GM19023 (cell line): ENCODE measurements at regions not wholly inside any gene's neighbourhood (a gene's known extent, or its start where the extent isn't known, plus 50 kb on each side); places are given as distances from the start of the nearest gene placed in this dataset.
"Not testable (repeated sequence)": the region's sequence is repeated elsewhere in the genome, so short reads cannot be mapped to it uniquely, and the experiment has no call there.

Experiments used
- ATAC-seq: cut with Tn5 transposase; IDR thresholded peaks from one replicate; pipeline ENCODE4 v1.9.1; 2021; ENCODE audit warnings: mild to moderate bottlenecking, moderate library complexity; ENCODE audit not compliant: unreplicated experiment

DNA sequence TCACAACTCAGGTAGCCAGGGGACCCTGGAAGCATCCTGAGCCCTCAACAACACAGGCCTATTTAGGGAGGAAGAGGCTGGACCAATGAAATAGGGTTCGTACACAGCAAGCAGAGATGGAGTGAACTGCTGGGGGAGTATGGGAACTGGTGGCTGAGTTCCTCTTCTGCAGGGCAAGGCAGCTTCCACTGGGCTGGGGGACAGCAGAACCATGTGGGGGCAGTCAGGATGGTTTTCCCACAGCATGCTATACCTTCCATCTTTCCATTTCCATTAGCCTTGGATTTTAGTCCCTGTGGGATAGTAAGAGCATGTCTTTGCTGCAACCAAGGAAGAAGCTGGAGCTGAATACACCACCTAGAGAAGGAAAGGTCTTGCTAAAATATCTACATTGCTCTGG is 370.6 kb downstream of the CCSER2 start:
- no peak for ATAC-seq

DNA sequence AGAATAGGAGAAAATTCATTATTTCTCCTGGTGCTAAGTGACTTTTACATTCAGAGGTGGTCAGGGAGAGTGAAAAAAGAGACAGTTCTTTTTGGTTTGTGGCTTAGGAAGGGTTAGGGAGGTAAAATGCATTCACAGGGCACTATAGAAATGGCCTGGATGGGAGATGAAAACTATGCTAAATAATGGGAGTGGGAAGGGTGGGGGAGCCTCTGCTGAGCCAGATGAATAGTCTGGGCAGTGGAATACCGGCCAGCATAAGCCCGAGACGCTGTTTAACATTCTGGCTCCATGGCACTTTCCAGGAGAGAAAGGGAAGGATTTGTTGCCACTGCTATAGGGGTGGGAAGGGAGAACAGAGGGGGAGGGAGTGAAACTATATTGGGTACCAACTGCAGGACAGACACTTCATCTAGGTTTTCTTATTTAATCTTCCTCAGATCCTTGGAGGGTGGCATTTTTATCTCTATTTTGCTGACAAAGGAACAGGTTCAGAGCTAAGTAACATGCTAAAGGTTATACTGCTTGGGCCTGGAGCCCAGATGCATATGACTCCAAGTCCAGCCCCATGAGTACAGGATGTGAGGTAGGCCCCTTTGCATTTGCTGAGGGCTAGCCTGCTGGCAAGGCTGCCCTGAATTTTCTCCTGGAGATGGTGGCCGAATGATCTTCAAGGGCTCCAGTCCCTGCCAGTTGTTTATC is 372.4 kb downstream of the CCSER2 start:
- no peak for ATAC-seq

DNA sequence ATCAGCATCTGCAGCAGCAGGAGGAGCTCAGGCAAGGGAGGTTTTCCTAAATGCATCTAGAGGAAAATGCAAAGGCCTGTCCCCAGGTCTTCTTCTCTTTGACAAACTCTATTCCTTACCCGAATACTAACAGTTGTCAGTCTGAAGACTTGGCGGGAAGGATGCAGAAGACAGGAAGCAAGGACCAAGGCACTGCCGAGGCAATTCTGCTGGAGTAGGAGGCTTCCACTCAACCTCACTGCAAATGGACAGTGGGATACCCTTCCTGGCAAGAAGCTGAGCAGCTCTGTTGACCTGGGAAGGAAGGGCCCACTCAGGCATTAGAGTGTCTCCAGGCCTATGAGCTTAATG is 373.0 kb downstream of the CCSER2 start:
- ATAC-seq = no peak

DNA sequence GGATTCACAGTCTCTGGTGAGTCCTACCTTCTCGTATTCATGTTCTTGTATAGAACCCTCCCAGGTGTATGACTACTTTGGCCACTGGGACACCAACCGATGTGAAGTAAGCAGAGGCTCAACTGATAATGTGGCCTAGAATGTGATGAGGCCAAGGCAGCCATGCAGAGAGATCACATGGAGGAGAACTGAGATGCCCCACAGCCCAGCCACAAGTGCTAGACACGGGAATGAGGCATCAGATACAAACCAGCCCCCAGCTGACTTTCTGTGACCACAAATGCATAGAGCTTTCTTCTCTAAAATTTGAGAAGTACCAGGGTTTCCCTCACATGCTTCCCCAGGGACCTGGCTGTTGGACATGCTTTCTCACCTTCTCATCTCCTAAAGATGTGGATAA is 375.7 kb downstream of the CCSER2 start:
- ATAC-seq = no peak

DNA sequence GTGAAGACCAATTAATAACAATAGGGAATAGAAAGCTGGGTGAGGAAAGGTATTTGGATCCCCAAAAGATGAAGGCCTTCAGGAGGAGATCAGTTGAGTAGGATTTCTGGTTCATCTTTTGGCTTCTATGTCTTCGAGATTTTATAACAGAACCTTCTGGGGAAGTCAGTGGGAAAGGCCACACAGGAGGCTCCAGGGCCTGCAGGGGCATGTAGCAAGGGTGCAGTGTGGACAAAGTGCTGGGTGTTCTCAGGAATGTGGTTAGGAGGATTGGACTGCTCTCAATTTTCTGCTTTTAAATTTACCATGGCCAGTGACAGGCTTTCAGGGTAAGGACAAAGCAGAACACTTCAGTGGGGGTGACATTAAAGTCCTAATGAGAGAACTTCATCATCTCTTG is 378.0 kb downstream of the CCSER2 start:
- no peak for ATAC-seq

DNA sequence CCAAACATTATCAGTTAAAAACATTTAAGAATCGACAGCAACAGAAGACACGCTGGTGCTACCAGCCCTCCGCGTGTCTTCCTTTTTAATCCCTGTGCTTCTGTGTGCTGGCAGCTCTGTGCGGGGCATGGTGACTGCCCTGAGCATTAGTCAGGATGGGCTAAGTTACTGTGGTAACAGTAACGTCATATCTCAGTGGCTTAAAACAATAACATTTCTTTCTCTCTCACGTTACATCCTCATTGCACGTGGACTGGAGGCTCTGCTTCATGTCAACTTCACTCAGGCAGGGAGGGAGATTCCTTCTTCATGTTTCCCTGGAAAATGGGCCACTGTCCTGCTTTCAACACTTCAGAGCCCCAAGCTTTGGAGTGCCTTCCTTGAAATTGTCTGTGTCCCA is 378.5 kb downstream of the CCSER2 start:
- no peak for ATAC-seq

DNA sequence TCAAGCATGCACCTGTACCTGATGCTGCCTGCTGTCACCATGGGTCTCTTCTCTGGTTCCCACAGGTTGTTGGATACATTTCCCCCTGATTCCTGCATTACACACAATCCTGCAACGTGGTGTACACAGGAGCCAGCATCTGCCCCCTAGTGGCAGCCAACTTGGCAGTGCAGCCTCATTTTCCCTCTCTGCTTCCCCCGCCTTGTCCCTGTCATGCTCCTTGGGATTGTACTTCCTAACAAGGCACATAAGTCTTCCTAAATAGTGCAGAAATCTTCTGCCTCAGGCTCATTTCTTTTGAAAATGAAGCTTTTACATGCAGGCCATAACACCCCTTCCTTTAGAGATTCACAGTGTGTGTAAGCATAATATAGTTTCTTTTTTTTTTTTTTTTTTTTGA is 387.5 kb downstream of the CCSER2 start:
- peak; percentile 65 for ATAC-seq

DNA sequence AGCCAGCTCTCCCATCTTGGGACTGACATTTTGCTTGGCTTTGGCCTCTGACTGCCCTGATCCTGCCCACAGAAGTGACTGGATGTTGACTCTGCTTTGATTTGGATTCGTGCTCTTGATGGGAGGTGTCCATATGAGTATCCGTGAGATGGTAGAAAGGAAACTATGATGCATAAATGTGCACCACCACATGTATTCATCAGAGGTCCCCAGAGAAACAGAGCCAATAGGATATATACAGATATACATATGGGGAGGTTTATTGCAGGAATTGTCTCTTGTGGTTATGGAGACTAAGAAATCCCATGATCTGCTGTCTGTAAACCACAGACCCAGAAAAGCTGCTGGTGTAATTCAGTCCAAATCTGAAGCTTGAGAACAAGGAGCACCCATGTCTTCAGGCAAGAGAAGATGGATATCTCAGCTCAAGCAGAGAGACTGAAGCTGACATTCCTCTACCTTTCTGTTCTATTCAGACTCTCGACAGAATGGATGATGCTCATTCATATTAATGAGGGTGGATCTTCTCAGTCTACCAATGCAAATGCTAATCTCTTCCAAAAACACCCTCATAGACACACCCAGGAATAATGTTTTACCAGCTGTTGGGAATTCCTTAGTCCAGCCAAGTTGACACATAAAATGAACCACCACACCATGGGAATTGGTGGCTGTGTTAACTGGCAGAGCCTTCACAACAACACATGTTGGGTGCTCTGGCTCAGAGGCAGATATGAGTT is 390.7 kb downstream of the CCSER2 start:
- no peak for ATAC-seq

DNA sequence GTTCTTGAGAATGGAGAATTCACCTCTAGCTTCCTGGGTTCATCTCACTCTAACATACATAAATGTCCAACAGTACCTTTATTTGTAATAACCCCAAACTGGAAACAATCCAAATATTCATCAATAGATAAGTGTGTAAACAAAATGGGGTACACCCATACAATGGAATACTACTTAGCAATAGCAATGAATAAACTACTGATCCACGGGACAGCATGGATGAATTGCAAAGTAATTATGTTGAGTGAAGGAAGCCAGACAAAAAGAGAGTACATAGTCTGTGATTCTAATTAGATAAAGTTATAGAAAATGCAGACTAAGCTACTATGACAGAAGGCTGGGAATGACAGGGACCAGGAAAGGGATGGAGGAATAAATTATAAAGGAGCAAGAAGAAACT is 391.3 kb downstream of the CCSER2 start:
- ATAC-seq = no peak

DNA sequence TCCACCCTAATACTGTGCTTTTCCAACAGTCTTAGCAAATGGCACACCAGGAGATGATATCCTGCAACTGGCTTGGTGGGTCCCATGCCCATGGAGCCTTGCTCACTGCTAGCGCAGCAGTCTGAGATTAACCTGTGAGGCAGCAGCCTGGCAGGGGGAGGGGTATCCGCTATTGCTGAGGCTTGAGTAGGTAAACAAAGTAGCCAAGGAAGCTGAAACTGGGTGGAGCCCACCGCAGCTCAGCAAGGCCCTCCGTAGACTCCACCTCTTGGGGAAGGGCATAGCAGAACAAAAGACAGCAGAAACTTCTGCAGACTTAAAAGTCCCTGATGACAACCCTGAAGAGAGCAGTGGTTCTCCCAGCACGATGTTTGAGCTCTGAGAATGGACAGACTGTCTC is 399.0 kb downstream of the CCSER2 start:
- ATAC-seq = no peak

DNA sequence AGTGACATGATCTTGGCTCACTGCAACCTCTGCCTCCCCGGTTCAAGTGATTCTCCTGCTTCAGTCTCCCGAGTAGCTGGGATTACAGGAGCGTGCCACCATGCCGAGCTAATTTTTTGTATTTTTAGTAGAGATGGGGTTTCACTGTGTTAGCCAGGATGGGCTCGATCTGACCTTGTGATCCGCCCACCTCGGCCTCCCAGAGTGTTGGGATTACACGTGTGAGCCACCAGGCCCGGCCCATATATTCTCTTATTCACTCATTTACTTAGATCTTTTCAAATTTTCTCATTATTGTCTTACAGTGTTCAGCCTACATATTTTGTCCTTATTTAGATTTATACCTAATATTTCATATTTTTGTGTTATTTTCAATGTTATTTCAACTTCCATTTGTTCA is 410.7 kb downstream of the CCSER2 start:
- not testable (repeated sequence) for ATAC-seq

DNA sequence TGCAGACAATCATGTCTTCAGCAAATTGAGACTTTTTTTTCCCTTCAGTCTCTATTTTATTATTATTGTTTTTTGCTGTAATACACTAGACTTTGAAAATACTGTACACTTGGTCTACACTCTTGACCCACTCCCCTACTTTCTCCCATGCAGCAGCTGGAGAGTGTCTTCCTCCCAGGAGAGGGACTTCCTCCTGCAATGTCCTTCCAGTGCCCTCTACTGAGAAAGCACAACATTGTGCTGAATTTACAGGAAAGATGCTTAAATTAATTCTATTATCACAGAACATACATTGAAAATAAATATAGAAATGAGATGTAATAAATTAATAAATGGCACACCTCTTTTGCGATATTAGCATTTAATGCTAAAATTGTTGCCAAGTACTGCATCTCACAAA is 411.3 kb downstream of the CCSER2 start:
- no peak for ATAC-seq

DNA sequence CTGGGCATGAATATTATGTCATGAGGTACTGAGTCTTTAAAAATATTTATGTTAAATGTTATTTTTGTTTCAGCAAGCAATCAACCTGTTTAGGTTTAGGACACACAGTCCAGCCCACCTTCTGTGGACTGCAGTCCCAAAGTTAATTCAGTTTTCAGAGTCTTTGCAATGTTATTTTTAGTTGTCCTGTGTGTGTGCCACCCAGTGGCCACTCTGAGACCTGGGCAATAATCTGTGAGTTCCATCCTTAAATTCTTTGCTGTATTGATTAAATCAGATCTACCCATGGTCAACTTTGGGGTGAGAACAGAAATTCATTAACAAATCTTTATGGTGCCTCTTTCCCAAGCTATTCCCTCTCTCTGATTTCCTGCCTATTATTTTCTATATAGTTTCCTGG is 415.1 kb downstream of the CCSER2 start:
- no peak for ATAC-seq

DNA sequence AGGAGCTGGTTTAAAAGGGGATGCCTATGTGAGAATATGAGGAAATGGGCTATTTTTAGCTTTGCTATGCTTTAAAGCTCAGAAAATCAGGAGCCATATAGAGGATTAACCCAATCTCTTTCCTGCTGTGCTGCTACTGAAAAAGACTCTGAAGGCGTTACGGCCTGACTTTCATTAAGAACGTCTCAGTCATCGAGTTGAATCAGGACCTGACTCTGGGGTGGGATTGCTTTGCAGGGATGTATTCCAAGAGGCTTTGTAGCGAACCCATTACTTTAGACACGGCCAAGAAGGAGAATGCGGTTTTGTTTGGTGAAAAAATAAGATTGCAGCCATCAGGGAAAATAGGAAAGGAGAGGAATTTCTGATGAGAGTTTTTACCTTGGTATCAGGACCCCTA is 426.9 kb downstream of the CCSER2 start:
- ATAC-seq = no peak

DNA sequence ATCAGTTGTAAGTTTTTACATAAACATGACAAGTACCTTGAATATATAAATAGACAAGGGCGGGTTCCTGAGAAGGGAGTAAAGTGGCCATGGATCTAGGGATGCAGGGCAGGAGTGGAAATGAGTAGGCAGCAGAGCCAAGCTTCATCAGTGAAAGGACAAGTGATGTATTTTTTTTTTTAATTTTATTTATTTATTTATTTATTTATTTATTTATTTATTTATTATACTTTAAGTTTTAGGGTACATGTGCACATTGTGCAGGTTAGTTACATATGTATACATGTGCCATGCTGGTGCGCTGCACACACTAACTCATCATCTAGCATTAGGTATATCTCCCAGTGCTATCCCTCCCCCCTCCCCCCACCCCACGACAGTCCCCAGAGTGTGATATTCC is 428.3 kb downstream of the CCSER2 start:
- not testable (repeated sequence) for ATAC-seq

DNA sequence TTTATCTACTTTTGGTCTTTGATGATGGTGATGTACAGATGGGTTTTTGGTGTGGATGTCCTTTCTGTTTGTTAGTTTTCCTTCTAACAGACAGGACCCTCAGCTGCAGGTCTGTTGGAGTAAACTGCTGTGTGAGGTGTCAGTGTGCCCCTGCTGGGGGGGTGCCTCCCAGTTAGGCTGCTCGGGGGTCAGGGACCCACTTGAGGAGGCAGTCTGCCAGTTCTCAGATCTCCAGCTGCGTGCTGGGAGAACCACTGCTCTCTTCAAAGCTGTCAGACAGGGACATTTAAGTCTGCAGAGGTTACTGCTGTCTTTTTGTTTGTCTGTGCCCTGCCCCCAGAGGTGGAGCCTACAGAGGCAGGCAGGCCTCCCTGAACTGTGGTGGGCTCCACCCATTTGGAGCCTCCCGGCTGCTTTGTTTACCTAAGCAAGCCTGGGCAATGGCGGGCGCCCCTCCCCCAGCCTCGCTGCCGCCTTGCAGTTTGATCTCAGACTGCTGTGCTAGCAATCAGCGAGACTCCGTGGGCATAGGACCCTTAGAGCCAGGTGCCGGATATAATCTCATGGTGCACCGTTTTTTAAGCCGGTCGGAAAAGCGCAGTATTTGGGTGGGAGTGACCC is 433.7 kb downstream of the CCSER2 start:
- not testable (repeated sequence) for ATAC-seq

DNA sequence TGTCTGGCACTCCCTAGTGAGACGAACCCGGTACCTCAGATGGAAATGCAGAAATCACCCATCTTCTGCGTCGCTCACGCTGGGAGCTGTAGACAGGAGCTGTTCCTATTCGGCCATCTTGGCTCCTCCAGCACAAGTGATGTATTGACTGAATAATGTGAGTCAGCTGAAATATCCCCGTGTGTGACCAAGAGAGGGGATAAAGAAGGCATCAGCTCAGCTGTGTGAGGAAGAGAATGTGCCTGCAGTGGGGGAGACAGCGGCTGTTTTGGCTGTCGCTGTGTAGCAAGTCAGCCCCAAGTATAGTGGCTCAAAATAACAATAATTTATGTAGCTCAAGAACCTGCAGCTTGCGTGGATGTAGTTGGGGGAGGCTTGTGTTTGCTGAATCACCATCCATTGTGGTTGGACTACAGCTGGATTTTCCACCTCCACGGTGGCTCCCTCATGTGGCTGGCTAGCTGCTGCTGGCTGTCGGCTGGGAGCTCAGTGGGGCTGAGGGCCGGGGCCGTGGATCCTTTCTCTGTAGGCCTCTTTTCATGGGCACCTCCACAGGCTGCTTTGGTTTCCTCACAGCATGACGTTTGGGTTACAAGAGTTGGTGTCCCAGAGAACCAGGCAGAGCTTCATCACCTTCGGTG is 434.5 kb downstream of the CCSER2 start:
- ATAC-seq = no peak

DNA sequence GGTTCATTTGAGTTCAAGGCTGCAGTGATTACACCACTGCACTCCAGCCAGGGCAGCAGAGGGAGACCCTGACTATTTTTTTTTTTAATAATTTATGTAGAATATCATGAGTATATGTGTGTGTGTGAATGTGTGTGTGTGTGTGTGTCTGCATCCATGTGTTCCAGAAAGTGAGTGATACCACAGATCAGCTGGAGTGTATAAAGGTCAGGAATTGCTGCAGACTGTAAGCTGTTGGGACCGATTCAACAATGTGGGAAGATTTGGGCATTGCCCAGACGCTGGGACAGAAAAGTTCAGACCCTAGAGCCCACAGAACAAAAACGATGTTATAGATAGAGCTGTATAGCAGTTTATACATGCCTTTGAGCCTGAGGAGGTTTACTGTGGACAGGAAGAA is 435.6 kb downstream of the CCSER2 start:
- ATAC-seq = no peak

DNA sequence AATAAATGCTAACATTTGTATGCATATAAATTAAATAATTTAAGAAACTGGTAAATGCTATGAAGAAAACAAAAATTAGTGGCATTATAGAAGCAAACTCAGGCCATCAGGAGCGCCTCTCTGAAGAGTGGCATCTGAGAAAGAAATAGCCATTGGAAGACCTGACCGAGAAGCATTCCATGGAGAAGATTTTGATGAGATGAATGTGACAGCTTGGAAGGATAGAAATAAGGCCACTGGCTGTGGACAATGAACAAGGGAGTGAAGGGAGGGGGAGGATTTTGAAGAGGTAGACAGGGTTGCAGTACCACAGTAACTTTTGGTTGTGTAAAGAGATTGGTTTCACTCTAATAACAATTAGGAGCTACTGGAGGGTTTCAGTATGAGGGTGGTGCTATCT is 436.7 kb downstream of the CCSER2 start:
- ATAC-seq = no peak

DNA sequence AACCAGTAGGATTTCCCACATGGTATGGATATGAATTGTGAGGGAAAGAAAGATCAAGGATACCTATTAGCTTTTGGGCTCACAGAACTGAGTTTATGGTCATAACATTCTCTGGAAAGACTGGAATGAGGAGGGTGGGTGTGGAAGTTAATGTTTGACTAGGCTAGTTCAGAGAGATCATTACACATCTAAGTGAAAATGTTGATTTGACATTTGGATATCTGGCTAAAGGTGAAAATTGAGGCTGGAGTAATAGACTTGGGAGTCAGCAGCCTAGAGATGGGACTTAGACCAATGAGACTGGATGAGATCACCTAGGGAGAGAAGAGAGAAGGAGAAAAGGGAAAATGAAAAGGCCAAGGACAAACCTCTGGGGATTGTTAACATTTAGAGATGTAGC is 437.3 kb downstream of the CCSER2 start:
- ATAC-seq = no peak

DNA sequence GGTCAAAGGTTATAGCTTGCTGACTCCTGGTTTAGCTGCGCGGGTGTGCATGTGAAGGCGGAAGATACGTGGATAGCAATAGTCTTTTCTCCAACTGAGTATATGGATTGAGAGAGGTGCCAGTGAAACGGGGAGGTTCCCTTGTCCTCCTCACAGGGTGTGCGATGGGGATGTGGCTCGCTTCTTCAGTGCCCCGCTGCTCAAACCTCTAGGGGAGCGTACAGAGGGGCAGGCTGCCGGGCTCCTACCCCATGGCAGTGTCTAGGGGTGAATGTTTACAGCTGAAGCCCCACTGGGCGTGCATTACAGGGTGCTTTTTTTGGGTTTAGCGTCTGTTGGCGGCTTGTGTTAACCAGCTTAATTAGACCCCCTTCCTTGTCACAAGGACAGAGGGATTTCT is 438.5 kb downstream of the CCSER2 start:
- no peak for ATAC-seq

DNA sequence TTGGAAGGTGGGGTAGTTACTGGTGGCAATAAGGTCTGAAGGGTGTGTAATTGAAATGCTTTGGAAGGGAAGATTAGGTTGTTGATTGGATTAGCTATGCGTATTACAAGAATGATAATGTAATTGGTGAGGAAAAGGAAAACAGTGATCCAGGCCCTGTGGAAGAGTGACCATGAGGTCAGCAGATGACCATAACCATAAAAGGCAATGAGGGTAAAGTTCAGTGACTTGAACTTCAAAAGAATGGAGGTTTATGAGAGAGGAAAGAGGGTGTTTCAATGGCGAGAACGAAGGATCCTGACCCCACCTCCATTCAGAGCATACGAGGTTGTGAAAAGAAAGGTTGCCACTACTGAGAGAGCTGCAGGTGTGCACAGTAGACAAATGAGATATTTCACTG is 439.7 kb downstream of the CCSER2 start:
- no peak for ATAC-seq
